GM12878 (cell line): ENCODE measurements at regions not wholly inside any gene's neighbourhood (a gene's known extent, or its start where the extent isn't known, plus 50 kb on each side); places are given as distances from the start of the nearest gene placed in this dataset.

Source experiments
- ATF3 ChIP-seq: IDR thresholded peaks from 2 replicates; pipeline ENCODE4 v1.6.1; 2011; ENCODE audit warnings: low read depth, mild to moderate bottlenecking, low read length, moderate library complexity, borderline replicate concordance; ENCODE audit errors: extremely low read depth
- CTCF ChIP-seq, 3 experiments: IDR thresholded peaks in 2 of 3; conservative IDR thresholded peaks in 1 of 3; 2 replicates each; pipeline ENCODE4 v1.5.1; 2011; ENCODE audit warnings: low read depth in 3 of 3, low read length in 3 of 3, mild to moderate bottlenecking in 3 of 3, control low read depth in 2 of 3, moderate library complexity in 2 of 3, inconsistent platforms in 1 of 3, mixed read lengths in 1 of 3; ENCODE audit not compliant: control insufficient read depth in 2 of 3, insufficient read depth in 1 of 3; ENCODE audit errors: extremely low read depth in 1 of 3
- EED ChIP-seq: sonication (generic); IDR thresholded peaks from 2 replicates; pipeline ENCODE4 v1.6.1; 2016; ENCODE audit warnings: antibody characterized with exemption, low read depth
- ESRRA ChIP-seq: IDR thresholded peaks from 2 replicates; pipeline ENCODE4 v1.6.1; 2012; ENCODE audit warnings: mild to moderate bottlenecking, low read length, improper control_type of control experiment
- FOXK2 ChIP-seq: fragments of 450-650 bp; IDR thresholded peaks from 2 replicates; pipeline ENCODE4 v1.6.1; 2017; ENCODE audit warnings: mild to moderate bottlenecking, moderate library complexity
- PKNOX1 ChIP-seq: fragments of 450-650 bp; IDR thresholded peaks from 2 replicates; pipeline ENCODE4 v1.6.1; 2016; ENCODE audit warnings: mild to moderate bottlenecking
- SIX5 ChIP-seq: IDR thresholded peaks from 2 replicates; pipeline ENCODE4 v1.6.1; 2011; ENCODE audit warnings: mild to moderate bottlenecking, low read depth, low read length, moderate library complexity; ENCODE audit not compliant: severe bottlenecking
- SPI1 ChIP-seq: IDR thresholded peaks from 2 replicates; pipeline ENCODE4 v1.6.1; 2011; ENCODE audit warnings: low read depth, mild to moderate bottlenecking, low read length, moderate library complexity, borderline replicate concordance; ENCODE audit not compliant: insufficient read depth
- ZNF384 ChIP-seq: IDR thresholded peaks from 2 replicates; pipeline ENCODE4 v1.6.1; 2012; ENCODE audit warnings: low read depth, mild to moderate bottlenecking, low read length, improper control_type of control experiment, borderline replicate concordance

- no peak for TF ChIP-seq SPI1
- no peak for TF ChIP-seq CTCF (IDR thresholded peaks at IDR 0.05 in 2 of 3, conservative IDR thresholded peaks at IDR 0.05 in 1 of 3; ENCODE audit: control insufficient read depth in 2 of 3, extremely low read depth in 1 of 3, insufficient read depth in 1 of 3, low read depth in 3 of 3, low read length in 3 of 3)
- TF ChIP-seq PKNOX1, result no peak
- TF ChIP-seq FOXK2, result no peak
- no peak for TF ChIP-seq SIX5
- no peak for TF ChIP-seq EED
- no peak for TF ChIP-seq ATF3
- no peak for TF ChIP-seq ZNF384
- TF ChIP-seq ESRRA, result no peak
These were observed 189.9 kb downstream of the SEC14L1 start (continued) for GRCh38 chr17:77330602-77331081.
